Endothelial cell of umbilical vein (primary cell): ENCODE measurements at regions not wholly inside any gene's neighbourhood (a gene's known extent, or its start where the extent isn't known, plus 50 kb on each side); places are given as distances from the start of the nearest gene placed in this dataset.

ENCODE experiments used
- BruUV-seq: library from RNA; stranded (reverse); fragments of 400-500 nt; replicated peaks from 2 replicates; lab custom pipeline; 2021; lab: Mats Ljungman, UMichigan
- CTCF ChIA-PET: fragments of 300-600, 350-600 bp; sonication (Branson Sonifier 250); formaldehyde crosslinking; loops from one replicate; lab custom pipeline; 2021; ENCODE audit warnings: antibody characterized with exemption, inconsistent platforms; lab: Charles Lee
- POLR2A ChIA-PET: fragments of 300-600, 350-600 bp; sonication (Branson Sonifier 250); formaldehyde crosslinking; loops from one replicate; lab custom pipeline; 2021; ENCODE audit warnings: antibody characterized with exemption, inconsistent platforms; lab: Charles Lee
- DNase-seq: peaks from one replicate; pipeline ENCODE4 v3.0.0-alpha.2; 2011; ENCODE audit warnings: low read depth, low spot score
- FAIRE-seq: peaks from 2 replicates; lab custom pipeline; 2011; peaks lifted over from hg19 to GRCh38; lab: Jason Lieb, UNC
- H2AFZ ChIP-seq: 2 replicates; pipeline ENCODE4 v1.6.0; 2012; ENCODE audit warnings: low read depth, low read length, control low read depth, inconsistent platforms
- H3K27ac ChIP-seq: 2 replicates; pipeline ENCODE4 v1.5.1; 2011; ENCODE audit warnings: low read depth, mild to moderate bottlenecking, control low read depth, low read length, moderate library complexity; ENCODE audit not compliant: insufficient read depth
- H3K27me3 ChIP-seq, 2 experiments: 2 replicates each; pipeline versions ENCODE4 v1.6.0 to v1.6.1; 2011; ENCODE audit warnings: low read length in 2 of 2, mixed read lengths in 1 of 2; ENCODE audit not compliant: control insufficient read depth in 2 of 2, insufficient read depth in 2 of 2
- H3K36me3 ChIP-seq, 2 experiments: 2 replicates in 1 of 2; 3 replicates in 1 of 2; pipeline ENCODE4 v1.5.1; 2011; ENCODE audit warnings: low read length in 2 of 2, mild to moderate bottlenecking in 1 of 2, moderate library complexity in 1 of 2; ENCODE audit not compliant: control insufficient read depth in 2 of 2, insufficient read depth in 2 of 2; ENCODE audit errors: extremely low read depth in 1 of 2
- H3K4me1 ChIP-seq: 3 replicates; pipeline ENCODE4 v1.5.1; 2011; ENCODE audit warnings: mild to moderate bottlenecking, low read length; ENCODE audit not compliant: control insufficient read depth, insufficient read depth; ENCODE audit errors: extremely low read depth
- H3K4me2 ChIP-seq: 2 replicates; pipeline ENCODE4 v1.6.1; 2011; ENCODE audit warnings: low read length, control low read depth, mixed read lengths; ENCODE audit not compliant: insufficient read depth
- H3K4me3 ChIP-seq, 3 experiments: fragments of 200-600 bp in 1 of 3; sonication (generic), shearing (Covaris generic) in 1 of 3; replicated peaks in 1 of 3; 2 replicates each; pipeline ENCODE4 v1.5.1; 2011 to 2016; ENCODE audit warnings: control low read depth in 3 of 3, low read length in 3 of 3, mild to moderate bottlenecking in 2 of 3, inconsistent platforms in 1 of 3, low read depth in 1 of 3, moderate library complexity in 1 of 3; ENCODE audit not compliant: insufficient read depth in 1 of 3
- H3K79me2 ChIP-seq: 2 replicates; pipeline ENCODE4 v1.6.0; 2012; ENCODE audit warnings: low read length, inconsistent platforms; ENCODE audit not compliant: control insufficient read depth, insufficient read depth
- H3K9ac ChIP-seq: replicated peaks from 2 replicates; pipeline ENCODE3; 2011; ENCODE audit warnings: low read length, control low read depth; ENCODE audit not compliant: insufficient read depth; ENCODE audit errors: extremely low read depth
- H3K9me1 ChIP-seq: replicated peaks from 3 replicates; pipeline ENCODE4 v1.6.0; 2011; ENCODE audit warnings: mild to moderate bottlenecking, low read length; ENCODE audit not compliant: control insufficient read depth, insufficient read depth; ENCODE audit errors: extremely low read depth
- H3K9me3 ChIP-seq: replicated peaks from 2 replicates; pipeline ENCODE4 v1.5.1; 2012; ENCODE audit warnings: low read length, inconsistent platforms; ENCODE audit not compliant: control insufficient read depth, insufficient read depth
- H4K20me1 ChIP-seq: replicated peaks from 2 replicates; pipeline ENCODE3; 2011; ENCODE audit warnings: mild to moderate bottlenecking, low read length; ENCODE audit not compliant: control insufficient read depth, insufficient read depth; ENCODE audit errors: extremely low read depth
- EZH2 ChIP-seq: IDR thresholded peaks from 2 replicates; pipeline ENCODE4 v1.6.1; 2012; ENCODE audit warnings: borderline replicate concordance, low read depth, mild to moderate bottlenecking, moderate library complexity, low read length, inconsistent platforms; ENCODE audit not compliant: severe bottlenecking
- FOS ChIP-seq: IDR thresholded peaks from 2 replicates; pipeline ENCODE4 v1.6.1; 2011; ENCODE audit warnings: mild to moderate bottlenecking, low read length, moderate library complexity, borderline replicate concordance; ENCODE audit not compliant: insufficient read depth
- GATA2 ChIP-seq: IDR thresholded peaks from 2 replicates; pipeline ENCODE4 v1.7.0; 2011; ENCODE audit warnings: low read depth, mild to moderate bottlenecking, moderate library complexity, mixed read lengths, low read length; ENCODE audit not compliant: insufficient read length, insufficient read depth
- JUN ChIP-seq: IDR thresholded peaks from 2 replicates; pipeline ENCODE4 v1.6.1; 2011; ENCODE audit warnings: borderline replicate concordance, low read depth; ENCODE audit not compliant: insufficient read length, insufficient read depth
- MYC ChIP-seq: IDR thresholded peaks from one replicate; pipeline ENCODE4 v1.6.1; 2011; ENCODE audit warnings: mild to moderate bottlenecking, low read depth, low read length
- POLR2A ChIP-seq: IDR thresholded peaks from 2 replicates; pipeline ENCODE4 v1.6.1; 2012; ENCODE audit warnings: low read depth, mild to moderate bottlenecking, control low read depth, low read length
- POLR2AphosphoS5 ChIP-seq: IDR thresholded peaks from 2 replicates; pipeline ENCODE4 v1.6.1; 2012; ENCODE audit warnings: low read depth, mild to moderate bottlenecking, control low read depth, low read length, moderate library complexity; ENCODE audit not compliant: insufficient read depth
- dilution Hi-C: fragments of 300-500 bp; cut with MboI; formaldehyde crosslinking; loops from one replicate; pipeline ENCODE4 v1.15.0; 2019; ENCODE audit warnings: low sequenced_read_pairs; ENCODE audit not compliant: extremely low pct_ligation_motif_present
- intact Hi-C: fragments of 100-400 bp; cut with micrococcal nuclease; formaldehyde crosslinking; loops from one replicate; pipeline ENCODE4 v1.10.0; 2022
- TF ChIP-seq, protein P1 (sequence below): IDR thresholded peaks from 2 replicates; pipeline ENCODE4 v1.6.1; 2011; ENCODE audit not compliant: insufficient read depth, insufficient read length
- TF ChIP-seq, protein P2 (sequence below), 2 donors: IDR thresholded peaks; 1 replicate in 1 of 2; 2 replicates in 1 of 2; pipeline ENCODE4 v1.5.1; 2011; ENCODE audit warnings: low read length in 2 of 2, mild to moderate bottlenecking in 2 of 2, moderate library complexity in 2 of 2, control low read depth in 1 of 2, inconsistent platforms in 1 of 2, low read depth in 1 of 2; ENCODE audit not compliant: insufficient read depth in 1 of 2; ENCODE audit errors: extremely low read depth in 1 of 2

DNA sequence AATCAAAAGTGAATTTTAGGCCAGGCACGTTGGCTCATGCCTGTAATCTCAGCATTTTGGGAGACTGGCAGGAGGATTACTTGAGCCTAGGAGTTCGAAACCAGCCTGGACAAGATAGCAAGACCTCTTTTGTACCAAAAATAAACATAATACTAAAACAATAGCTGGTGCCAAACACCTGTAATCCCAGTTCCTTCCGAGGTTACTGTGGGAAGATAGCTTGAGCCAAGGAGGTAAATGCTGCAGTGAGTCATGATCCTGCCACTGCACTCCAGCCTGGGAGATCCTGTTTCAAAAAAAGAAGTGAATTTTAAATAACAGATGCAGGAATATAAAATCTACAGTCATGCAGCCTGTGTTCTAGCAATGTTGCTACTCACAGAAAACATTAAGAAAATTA lies 488.3 kb downstream of the PPARGC1A start:
- H3K9ac ChIP-seq, result no peak overlapping the region
- dilution Hi-C loops, result no loop called here
- H4K20me1 ChIP-seq, result no peaks in the 10 kb centered on the region
- BruUV-seq, result no TSS peak
- no peaks in the 10 kb centered on the region for H3K9me1 ChIP-seq
- no peaks in the 10 kb centered on the region for H3K4me1 ChIP-seq
- H3K4me3 ChIP-seq, result no peak overlapping the region
- no peak overlapping the region for H3K4me2 ChIP-seq
- H3K9me3 ChIP-seq, result no peaks in the 10 kb centered on the region
- POLR2A ChIA-PET, result no interaction called here
- no peaks in the 10 kb centered on the region for H3K27me3 ChIP-seq
- H3K27ac ChIP-seq, result no peak overlapping the region
- CTCF ChIA-PET, result no interaction called here
- no peak overlapping the region for H2AFZ ChIP-seq
- FAIRE-seq (no peak), DNase-seq (no peak)
- H3K36me3 ChIP-seq, result no peaks in the 10 kb centered on the region
- H3K79me2 ChIP-seq, result no peaks in the 10 kb centered on the region
- no peak for TF ChIP-seq JUN
- TF ChIP-seq, protein P1, sequence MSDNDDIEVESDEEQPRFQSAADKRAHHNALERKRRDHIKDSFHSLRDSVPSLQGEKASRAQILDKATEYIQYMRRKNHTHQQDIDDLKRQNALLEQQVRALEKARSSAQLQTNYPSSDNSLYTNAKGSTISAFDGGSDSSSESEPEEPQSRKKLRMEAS, result no peak
- no peak for TF ChIP-seq EZH2
- TF ChIP-seq, protein P2, sequence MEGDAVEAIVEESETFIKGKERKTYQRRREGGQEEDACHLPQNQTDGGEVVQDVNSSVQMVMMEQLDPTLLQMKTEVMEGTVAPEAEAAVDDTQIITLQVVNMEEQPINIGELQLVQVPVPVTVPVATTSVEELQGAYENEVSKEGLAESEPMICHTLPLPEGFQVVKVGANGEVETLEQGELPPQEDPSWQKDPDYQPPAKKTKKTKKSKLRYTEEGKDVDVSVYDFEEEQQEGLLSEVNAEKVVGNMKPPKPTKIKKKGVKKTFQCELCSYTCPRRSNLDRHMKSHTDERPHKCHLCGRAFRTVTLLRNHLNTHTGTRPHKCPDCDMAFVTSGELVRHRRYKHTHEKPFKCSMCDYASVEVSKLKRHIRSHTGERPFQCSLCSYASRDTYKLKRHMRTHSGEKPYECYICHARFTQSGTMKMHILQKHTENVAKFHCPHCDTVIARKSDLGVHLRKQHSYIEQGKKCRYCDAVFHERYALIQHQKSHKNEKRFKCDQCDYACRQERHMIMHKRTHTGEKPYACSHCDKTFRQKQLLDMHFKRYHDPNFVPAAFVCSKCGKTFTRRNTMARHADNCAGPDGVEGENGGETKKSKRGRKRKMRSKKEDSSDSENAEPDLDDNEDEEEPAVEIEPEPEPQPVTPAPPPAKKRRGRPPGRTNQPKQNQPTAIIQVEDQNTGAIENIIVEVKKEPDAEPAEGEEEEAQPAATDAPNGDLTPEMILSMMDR (IDR thresholded peaks at IDR 0.05; ENCODE audit: extremely low read depth in 1 of 2, insufficient read depth in 1 of 2, low read depth in 1 of 2, low read length in 2 of 2), result no peak
- no peak for TF ChIP-seq FOS
- TF ChIP-seq POLR2A, result no peak
- TF ChIP-seq MYC, result no peak
- no peak for TF ChIP-seq GATA2
- no peak for TF ChIP-seq POLR2AphosphoS5
- intact Hi-C loops, result no loop called here
